HG03442 (cell line): ENCODE measurements at regions not wholly inside any gene's neighbourhood (a gene's known extent, or its start where the extent isn't known, plus 50 kb on each side); places are given as distances from the start of the nearest gene placed in this dataset.
A peak's percentile ranks its signal among the peaks of the same experiment; 100 is the strongest.

ENCODE experiments used
- ATAC-seq: cut with Tn5 transposase; IDR thresholded peaks from one replicate; pipeline ENCODE4 v1.9.1; 2021; ENCODE audit warnings: mild to moderate bottlenecking, moderate library complexity; ENCODE audit not compliant: unreplicated experiment

DNA sequence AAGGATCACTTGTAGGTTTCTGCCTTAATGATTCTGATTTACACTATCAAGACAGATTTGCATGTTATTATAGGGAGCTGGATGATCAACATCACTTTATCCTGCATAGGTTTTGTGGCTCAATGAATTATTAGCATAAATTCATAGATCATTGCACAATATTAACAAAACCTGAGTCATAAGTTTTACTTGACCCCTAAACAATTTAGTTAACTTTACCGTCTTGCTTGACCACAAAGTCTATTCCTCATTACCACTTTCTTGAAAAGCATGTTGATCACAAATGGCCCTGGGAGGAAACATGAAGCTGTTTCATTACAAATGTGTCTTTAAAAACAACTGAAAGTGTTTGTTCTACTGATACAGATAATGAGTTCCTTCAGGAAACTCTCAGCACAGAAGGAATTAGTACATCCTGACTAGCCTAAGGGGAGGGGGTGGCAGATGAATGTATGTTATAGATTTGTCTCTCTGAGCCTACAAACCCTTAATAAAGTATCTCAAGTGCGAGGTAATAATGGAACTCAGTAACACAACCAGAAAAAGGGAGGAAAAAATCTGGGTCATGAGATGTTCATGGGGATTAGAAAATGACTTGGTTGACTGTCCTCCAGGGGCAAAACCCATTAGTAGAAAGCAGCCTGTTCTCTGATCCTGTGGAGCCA lies 303.4 kb downstream of the PIK3C3 start:
- ATAC-seq, result no peak

GRCh38 chr18:42261731-42262130 lies 306.7 kb downstream of the PIK3C3 start:
- no peak for ATAC-seq

DNA sequence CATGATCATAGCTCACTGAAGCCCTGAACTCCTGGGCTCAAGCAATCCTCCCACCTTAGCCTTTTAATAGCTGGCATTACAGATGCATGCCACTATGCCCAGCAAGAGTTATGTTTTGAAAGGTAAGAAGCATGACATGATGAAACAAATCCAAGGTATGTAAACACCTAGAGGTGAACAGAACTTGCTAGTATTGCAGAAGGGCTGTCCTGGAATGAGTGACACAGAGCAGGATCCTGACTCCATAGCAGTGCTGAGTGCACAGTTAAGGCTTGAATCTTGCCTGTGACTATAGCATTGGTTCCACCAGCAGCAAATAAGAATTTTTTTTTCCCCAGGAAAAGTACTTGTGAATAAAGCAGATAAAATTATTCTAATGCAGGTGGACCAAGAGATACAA lies 309.5 kb downstream of the PIK3C3 start:
- ATAC-seq, result no peak

DNA sequence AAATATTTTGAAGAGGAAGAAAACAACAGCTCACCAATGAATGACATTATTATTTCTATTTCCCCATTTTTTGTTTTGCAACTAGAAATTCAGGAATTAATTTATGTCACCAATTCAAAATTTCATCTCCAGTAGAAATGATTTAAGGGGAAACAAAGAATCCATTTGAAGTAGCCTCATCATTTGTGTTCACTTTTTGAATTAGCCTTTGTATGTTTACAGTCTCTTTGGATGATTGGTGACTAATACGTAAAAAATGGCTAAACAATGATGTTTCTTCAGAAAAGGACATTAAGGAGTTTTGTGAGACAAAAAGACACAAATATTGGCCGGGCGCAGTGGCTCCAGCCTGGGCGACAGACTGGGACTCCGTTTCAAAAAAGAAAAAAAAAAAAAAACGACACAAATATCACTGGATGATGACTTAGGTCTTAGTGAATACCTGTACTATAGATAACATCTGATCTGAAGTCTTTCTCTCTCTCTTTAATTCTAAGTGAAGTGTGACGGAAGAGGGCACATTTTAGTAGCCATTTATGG lies 313.2 kb downstream of the PIK3C3 start:
- no peak for ATAC-seq

DNA sequence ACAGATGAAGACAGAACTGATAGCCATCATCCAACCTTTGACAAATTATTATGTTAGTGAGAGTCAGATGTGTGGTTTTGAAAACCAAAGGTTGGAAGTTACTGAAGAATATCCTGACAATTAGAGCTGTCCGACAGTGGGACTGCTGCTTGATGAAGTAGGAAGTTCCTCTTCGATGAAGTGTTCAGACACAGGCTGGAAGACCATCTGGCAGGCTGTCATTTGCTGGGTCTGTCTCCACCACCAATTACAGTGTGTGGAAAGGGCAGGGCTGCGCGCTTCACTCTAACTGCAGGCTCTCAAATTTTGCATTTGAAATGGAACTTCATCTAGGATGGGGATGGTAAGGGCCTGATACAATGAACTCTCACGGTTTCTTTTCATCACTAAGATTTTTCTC lies 313.8 kb downstream of the PIK3C3 start:
- ATAC-seq, result no peak

DNA sequence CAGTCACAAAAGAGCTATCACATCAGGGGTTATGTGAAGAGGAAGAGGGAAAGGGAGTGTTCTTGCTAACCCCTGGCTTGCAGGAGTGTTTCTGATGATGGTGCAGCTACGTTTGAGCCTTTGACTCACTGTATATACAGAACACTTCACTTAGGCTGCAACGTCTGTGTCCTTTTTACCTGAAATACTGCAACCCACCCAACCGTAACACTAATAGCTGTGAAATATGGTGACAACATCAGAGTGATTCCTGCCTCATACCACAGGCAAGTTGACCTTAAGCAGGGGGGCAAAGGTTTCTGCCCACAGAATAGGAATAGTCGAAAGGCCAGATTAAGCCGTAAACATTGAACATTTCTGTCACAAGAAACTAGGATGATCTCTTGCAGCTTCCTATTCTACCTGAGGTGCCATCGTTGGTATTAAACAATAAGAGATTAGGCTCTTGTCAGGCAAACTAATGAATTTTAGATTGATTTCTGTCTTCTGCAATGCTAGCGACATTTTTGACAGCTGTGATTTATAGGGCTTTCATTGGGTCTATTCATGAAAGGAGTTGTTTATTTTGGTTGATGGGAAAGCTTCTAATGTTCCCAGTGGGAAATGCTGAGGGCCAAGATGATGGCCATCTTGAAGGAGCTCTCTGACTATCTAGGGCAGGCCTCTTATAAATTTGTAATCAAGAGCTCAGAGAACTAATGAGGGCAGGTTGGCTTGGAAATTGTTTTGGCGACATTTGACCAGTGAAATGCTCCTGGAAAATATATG lies 316.8 kb downstream of the PIK3C3 start:
- no peak for ATAC-seq

GRCh38 chr18:42274488-42275137 lies 319.6 kb downstream of the PIK3C3 start:
- ATAC-seq, result no peak

- no peak for ATAC-seq
Observed at GRCh38 chr18:42275138-42275535, 320.1 kb downstream of the PIK3C3 start.

- ATAC-seq, result no peak
Observed at GRCh38 chr18:42275949-42276730, 321.1 kb downstream of the PIK3C3 start.

GRCh38 chr18:42281124-42281523 lies 326.1 kb downstream of the PIK3C3 start:
- ATAC-seq, result no peak

DNA sequence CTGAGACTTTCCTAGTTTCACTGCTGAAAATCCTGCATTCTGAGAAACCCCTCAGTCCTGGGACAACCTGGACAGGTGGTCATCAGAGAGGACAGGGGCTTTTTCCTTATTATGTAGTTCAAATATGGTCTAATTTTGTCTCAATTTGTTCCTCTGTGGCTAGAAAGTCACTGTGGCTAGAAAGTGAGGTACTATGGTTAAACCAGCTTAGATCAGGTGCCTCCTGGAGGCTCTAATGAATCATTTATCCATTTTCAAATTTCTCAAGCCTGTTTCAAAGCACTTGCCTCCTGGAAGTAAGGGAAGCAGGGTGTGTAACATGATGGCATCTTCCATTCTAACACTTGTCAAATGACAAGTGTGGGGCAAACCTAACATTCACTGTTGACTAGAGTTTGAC lies 326.8 kb downstream of the PIK3C3 start:
- no peak for ATAC-seq

DNA sequence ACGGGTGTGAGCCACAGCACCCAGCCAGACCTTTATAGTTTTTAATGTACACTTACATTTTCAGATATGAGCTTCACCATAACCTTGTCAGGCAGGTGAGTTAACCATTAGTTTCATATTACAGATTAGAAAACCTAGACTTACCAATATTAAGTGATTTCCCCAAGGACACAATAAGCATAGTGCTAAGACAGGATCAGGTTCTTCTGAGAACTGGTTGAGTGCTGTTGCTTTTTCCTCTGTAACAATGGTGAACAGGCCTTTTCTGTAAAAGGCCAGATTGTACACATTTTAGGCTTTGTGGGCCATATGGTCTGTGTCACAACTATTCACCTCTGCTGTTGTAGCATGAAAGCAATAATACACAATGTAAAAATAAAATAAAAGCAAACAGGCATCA lies 332.0 kb downstream of the PIK3C3 start:
- no peak for ATAC-seq

GRCh38 chr18:42288129-42288528 lies 333.1 kb downstream of the PIK3C3 start:
- ATAC-seq, result no peak

- ATAC-seq, result no peak
Observed at GRCh38 chr18:42289526-42289925, 334.5 kb downstream of the PIK3C3 start.

- ATAC-seq, result no peak
Observed at GRCh38 chr18:42290318-42291307, 335.6 kb downstream of the PIK3C3 start.

- ATAC-seq, result no peak
Observed at GRCh38 chr18:42292654-42293053, 337.6 kb downstream of the PIK3C3 start.

GRCh38 chr18:42296192-42296591 lies 341.2 kb downstream of the PIK3C3 start:
- no peak for ATAC-seq

DNA sequence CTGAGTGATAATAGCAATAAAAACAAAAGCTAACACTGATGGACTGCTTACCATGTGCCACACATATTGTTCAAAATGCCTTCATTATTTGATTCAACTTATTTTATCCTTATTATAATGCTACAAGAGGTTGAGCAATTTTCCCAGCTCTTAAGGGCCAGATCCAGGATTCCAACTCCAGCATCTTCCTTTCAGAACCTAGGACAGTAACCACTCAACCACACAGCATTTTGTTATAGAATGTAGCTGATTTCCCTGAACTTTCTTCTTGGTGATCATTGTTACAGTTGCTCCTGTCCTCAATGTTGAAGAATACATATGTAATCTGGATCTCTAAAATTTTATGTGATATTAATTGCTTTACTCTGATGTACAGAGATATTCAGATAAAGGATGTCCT lies 341.7 kb downstream of the PIK3C3 start:
- ATAC-seq, result no peak

DNA sequence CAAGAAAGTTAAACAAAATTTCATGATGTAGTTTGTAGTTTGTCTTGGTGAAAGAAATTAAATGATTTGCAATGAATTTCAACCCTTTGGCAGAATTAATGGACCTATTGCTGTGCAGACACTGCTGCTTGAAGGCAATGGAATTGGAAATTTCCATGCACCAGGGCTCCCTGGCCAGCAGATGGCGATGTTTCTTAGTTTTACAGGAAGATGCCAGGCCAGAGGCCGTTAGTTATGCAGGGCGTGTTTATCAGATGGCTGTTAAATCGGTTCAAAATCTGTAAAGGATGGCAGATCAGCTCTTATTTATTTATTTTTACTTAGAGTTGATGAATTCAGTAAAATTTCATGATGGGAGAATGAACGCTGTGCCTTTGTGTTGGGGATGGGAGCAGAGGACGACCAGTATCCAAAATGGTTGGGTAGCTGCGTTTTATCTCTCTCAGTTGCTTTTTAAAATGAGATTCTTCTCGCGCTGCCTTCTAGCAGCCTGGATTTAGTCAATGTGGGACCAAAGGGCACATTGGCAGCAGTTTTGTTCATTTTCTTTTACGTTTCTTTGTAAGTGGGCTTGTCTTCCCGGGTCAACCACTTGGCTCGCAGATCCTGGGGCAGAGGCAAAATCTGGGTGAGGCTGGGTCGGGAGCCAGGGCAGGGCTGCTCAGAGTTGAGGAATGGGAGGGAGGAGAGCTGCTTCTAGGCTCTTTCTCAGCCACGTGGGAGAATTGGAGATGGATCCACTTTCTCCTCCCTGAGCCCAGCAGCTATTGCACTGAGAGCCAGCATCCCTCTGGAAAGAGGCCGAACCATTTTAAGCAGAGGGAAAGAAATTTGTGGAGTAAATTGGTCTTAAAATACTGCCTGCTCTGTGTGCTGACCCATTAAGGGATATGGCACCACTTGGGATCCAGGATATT lies 344.0 kb downstream of the PIK3C3 start:
- ATAC-seq, result peak; percentile 93
